ENCODE measurements at regions not wholly inside any gene's neighbourhood (a gene's known extent, or its start where the extent isn't known, plus 50 kb on each side); places are given as distances from the start of the nearest gene placed in this dataset.

DNA sequence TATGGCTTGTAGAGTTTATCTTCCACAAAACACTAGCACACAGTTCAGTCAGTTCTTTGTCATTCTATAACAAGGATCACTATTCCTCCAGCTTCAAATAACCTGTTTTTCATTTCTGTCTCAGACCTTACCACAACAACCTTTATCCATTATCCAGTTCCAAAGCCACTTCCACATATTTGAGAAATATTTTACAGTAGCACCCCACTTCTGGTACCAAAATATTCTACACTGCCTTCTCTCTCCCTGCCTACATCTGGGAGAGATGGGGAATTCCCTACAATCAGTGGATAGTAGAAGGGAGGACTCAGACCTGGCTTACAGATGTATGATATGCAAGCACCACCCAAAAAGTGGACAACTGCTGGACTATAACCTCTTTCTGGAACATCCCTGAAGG is 651.4 kb downstream of the ADGRL2 start:
- no peak for TF ChIP-seq TEAD4 (IDR thresholded peaks at IDR 0.05)
- TF ChIP-seq EP300 (IDR thresholded peaks at IDR 0.05; ENCODE audit: borderline replicate concordance), result no peak
- TF ChIP-seq EGR1 (IDR thresholded peaks at IDR 0.05), result no peak
- TF ChIP-seq MAX (IDR thresholded peaks at IDR 0.05), result no peak
- TF ChIP-seq TCF12 (IDR thresholded peaks at IDR 0.05; ENCODE audit: low read depth), result no peak

Measured in Ishikawa (cell line).